Cardiac muscle cell (in vitro differentiated cells and primary cell): ENCODE measurements at regions not wholly inside any gene's neighbourhood (a gene's known extent, or its start where the extent isn't known, plus 50 kb on each side); places are given as distances from the start of the nearest gene placed in this dataset.
A peak's percentile ranks its signal among the peaks of the same experiment; 100 is the strongest.

Source experiments
- DNase-seq, 2 donors: peaks; one replicate each; pipeline versions ENCODE4 v3.0.0 to v3.0.0-alpha.2; 2010 to 2017; ENCODE audit warnings: low read depth in 1 of 2, low spot score in 1 of 2
- H3K27ac ChIP-seq: fragments of 200-600 bp; sonication (generic); 2 replicates; pipeline ENCODE4 v1.5.1; 2016
- H3K27me3 ChIP-seq: fragments of 200-600 bp; sonication (generic); 2 replicates; pipeline ENCODE4 v1.6.0; 2016; ENCODE audit warnings: control low read depth
- H3K36me3 ChIP-seq: fragments of 200-600 bp; sonication (generic); 2 replicates; pipeline ENCODE4 v1.5.1; 2016; ENCODE audit warnings: control low read depth
- H3K4me1 ChIP-seq: fragments of 200-600 bp; sonication (generic); 2 replicates; pipeline ENCODE4 v1.8.1; 2017; ENCODE audit warnings: low read depth, mild to moderate bottlenecking, mixed run types
- H3K4me3 ChIP-seq: fragments of 200-600 bp; sonication (generic); 2 replicates; pipeline ENCODE4 v1.5.1; 2016; ENCODE audit warnings: mild to moderate bottlenecking
- H3K9me3 ChIP-seq: fragments of 200-600 bp; sonication (generic); 2 replicates; pipeline ENCODE4 v1.5.1; 2017; ENCODE audit warnings: low read depth, mild to moderate bottlenecking, control low read depth
- CTCF ChIP-seq: IDR thresholded peaks from 2 replicates; pipeline ENCODE4 v1.5.1; 2012; ENCODE audit warnings: low read depth, mild to moderate bottlenecking, low read length

GRCh38 chr6:169317441-169318202, 64.0 kb upstream of the THBS2 start:
- H3K4me3 ChIP-seq, result no peak overlapping the region
- no peaks in the 10 kb centered on the region for H3K36me3 ChIP-seq
- no peaks in the 10 kb centered on the region for H3K27me3 ChIP-seq
- TF ChIP-seq CTCF, result no peak
- H3K27ac ChIP-seq, result no peak overlapping the region
- no peaks in the 10 kb centered on the region for H3K4me1 ChIP-seq
- no peaks in the 10 kb centered on the region for H3K9me3 ChIP-seq
- DNase-seq, result no peak

- Histone ChIP-seq H3K27ac (no peak overlapping the region), H3K9me3 (no peaks in the 10 kb centered on the region), H3K36me3 (no peaks in the 10 kb centered on the region), H3K27me3 (no peaks in the 10 kb centered on the region), H3K4me1 (no peaks in the 10 kb centered on the region), H3K4me3 (no peak overlapping the region)
- TF ChIP-seq CTCF, result no peak
- no peak for DNase-seq
Observed at GRCh38 chr6:169316651-169317050, 63.0 kb upstream of the THBS2 start.

GRCh38 chr6:169315830-169316614, 62.4 kb upstream of the THBS2 start:
- no peaks in the 10 kb centered on the region for H3K9me3 ChIP-seq
- no peak overlapping the region for H3K4me3 ChIP-seq
- no peaks in the 10 kb centered on the region for H3K4me1 ChIP-seq
- TF ChIP-seq CTCF, result no peak
- no peaks in the 10 kb centered on the region for H3K36me3 ChIP-seq
- no peaks in the 10 kb centered on the region for H3K27me3 ChIP-seq
- DNase-seq, result no peak
- H3K27ac ChIP-seq, result no peak overlapping the region

- Histone ChIP-seq H3K9me3 (no peaks in the 10 kb centered on the region), H3K4me1 (no peaks in the 10 kb centered on the region), H3K4me3 (no peak overlapping the region), H3K36me3 (no peaks in the 10 kb centered on the region), H3K27me3 (no peaks in the 10 kb centered on the region), H3K27ac (no peak overlapping the region)
- TF ChIP-seq CTCF, result no peak
- DNase-seq, result no peak
Observed at GRCh38 chr6:169313347-169314010, 59.8 kb upstream of the THBS2 start.

- Histone ChIP-seq H3K27ac (no peak overlapping the region), H3K27me3 (no peaks in the 10 kb centered on the region), H3K9me3 (no peaks in the 10 kb centered on the region), H3K4me1 (no peaks in the 10 kb centered on the region), H3K4me3 (no peak overlapping the region), H3K36me3 (no peaks in the 10 kb centered on the region)
- no peak for TF ChIP-seq CTCF
- peak in 1 of 2 donors; percentile 35 for DNase-seq
Observed at GRCh38 chr6:169312658-169313346, 59.2 kb upstream of the THBS2 start.
